ENCODE measurements at regions not wholly inside any gene's neighbourhood (a gene's known extent, or its start where the extent isn't known, plus 50 kb on each side); places are given as distances from the start of the nearest gene placed in this dataset.

GRCh38 chr13:44243198-44243857, 130.3 kb upstream of the SERP2 start (continued):
- no peak for TF ChIP-seq JUN (IDR thresholded peaks at IDR 0.05; ENCODE audit: low read depth, low read length)
- TF ChIP-seq EZH2 (IDR thresholded peaks at IDR 0.05; ENCODE audit: low read depth, low read length, severe bottlenecking) = no peak
- no peak for TF ChIP-seq SIX5 (IDR thresholded peaks at IDR 0.05; ENCODE audit: low read depth, low read length)
- peak; percentile 91 to 96 for TF ChIP-seq RAD21 (IDR thresholded peaks at IDR 0.05 in 1 of 2, conservative IDR thresholded peaks at IDR 0.05 in 1 of 2; ENCODE audit: low read depth in 2 of 2, low read length in 2 of 2)
